ENCODE measurements at regions not wholly inside any gene's neighbourhood (a gene's known extent, or its start where the extent isn't known, plus 50 kb on each side); places are given as distances from the start of the nearest gene placed in this dataset.
"Not testable (repeated sequence)": the region's sequence is repeated elsewhere in the genome, so short reads cannot be mapped to it uniquely, and the experiment has no call there.

DNA sequence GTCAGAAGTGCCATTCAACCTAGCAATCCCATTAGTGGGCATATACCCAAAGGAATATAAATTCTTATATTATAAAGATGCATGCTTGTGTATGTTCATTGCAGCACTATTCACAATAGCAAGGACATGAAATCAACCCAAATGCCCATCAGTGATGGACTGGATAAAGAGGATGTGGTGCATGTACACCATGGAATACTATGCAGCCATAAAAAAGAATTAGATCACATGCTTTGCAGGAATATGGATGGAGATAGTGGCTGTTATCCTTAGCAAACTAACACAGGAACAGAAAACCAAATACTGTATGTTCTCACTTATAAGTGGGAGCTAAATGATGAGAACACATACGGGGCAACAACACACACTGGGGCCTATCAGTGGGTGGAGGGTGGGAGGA lies 75.5 kb upstream of the UCN3 start:
- TF ChIP-seq, protein P1, sequence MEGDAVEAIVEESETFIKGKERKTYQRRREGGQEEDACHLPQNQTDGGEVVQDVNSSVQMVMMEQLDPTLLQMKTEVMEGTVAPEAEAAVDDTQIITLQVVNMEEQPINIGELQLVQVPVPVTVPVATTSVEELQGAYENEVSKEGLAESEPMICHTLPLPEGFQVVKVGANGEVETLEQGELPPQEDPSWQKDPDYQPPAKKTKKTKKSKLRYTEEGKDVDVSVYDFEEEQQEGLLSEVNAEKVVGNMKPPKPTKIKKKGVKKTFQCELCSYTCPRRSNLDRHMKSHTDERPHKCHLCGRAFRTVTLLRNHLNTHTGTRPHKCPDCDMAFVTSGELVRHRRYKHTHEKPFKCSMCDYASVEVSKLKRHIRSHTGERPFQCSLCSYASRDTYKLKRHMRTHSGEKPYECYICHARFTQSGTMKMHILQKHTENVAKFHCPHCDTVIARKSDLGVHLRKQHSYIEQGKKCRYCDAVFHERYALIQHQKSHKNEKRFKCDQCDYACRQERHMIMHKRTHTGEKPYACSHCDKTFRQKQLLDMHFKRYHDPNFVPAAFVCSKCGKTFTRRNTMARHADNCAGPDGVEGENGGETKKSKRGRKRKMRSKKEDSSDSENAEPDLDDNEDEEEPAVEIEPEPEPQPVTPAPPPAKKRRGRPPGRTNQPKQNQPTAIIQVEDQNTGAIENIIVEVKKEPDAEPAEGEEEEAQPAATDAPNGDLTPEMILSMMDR (IDR thresholded peaks at IDR 0.05), result not testable (repeated sequence)
- TF ChIP-seq POLR2A (IDR thresholded peaks at IDR 0.05), result not testable (repeated sequence)
